HG02759 (cell line): ENCODE measurements at regions not wholly inside any gene's neighbourhood (a gene's known extent, or its start where the extent isn't known, plus 50 kb on each side); places are given as distances from the start of the nearest gene placed in this dataset.
A peak's percentile ranks its signal among the peaks of the same experiment; 100 is the strongest.
"Not testable (repeated sequence)": the region's sequence is repeated elsewhere in the genome, so short reads cannot be mapped to it uniquely, and the experiment has no call there.

Experiments used
- ATAC-seq: cut with Tn5 transposase; IDR thresholded peaks from one replicate; pipeline ENCODE4 v1.9.1; 2021; ENCODE audit warnings: mild to moderate bottlenecking, moderate library complexity; ENCODE audit not compliant: unreplicated experiment

DNA sequence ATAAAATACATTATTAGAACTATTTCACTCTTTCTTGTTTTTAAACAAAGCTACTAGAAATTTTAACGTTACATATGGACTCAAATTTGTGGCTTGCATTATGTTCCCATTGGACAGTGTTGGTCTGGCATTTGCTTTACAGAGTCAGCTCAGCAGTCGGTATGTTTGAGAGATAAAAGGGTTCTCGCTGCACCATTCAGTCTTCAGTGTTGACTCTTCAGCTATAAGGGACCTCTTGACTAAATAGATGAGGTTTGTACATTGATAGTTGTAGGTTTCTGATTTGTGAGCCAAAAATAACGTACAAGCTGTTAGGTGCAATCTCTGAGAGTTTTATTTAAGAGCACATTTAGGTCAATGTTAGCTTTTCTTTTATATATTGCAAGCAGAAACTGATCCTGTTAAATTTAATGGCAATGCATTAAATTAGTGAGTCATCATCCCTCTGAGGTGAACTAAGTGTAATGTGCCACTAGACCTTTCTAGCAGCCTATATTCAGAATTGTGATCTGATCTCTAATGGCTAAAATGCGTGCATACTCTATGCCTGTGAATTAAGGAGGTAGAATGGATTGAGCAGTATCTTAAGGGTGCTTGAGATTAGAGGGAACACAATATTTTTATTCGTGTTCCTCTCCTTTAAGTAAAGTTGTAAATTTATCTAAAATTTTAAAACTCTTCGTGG is 485.6 kb upstream of the SYNCRIP start:
- no peak for ATAC-seq

DNA sequence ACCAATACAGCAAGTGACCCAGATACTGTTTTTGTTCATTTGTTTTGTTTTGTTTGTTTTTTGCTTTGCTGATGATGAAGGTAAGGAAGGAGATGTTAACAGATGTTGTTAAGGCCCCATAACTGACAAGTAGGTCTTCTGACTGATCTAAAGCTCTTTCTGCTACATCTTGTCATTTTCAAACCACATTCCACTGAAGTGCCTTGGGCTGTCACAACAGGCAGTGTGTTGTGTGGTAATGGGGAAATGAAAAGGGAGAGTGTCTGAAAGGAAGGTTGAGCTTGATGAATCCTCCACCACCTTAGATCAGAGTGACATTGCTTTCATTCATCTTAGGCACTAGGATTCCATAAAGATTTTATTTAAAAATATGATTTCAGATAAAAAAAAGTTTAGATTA is 479.4 kb upstream of the SYNCRIP start:
- ATAC-seq = no peak

DNA sequence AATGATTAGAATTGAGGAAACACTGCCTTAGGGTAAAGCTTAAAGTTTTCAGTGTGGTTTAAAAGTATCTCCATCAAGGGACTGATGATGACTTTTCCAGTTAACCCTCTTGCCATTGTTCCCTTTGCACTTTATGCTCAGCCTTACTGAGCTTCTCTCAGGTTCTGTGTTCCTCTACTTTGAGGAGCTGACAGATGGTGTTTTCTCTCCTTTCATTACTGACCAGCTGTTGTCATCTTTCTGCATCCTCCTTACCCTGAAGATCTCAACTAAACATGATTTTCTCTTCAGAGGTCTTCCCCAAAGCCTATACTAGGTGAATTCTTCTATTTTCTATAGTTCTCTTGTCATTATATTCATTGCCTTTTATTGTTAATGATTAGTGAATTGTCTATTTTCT is 475.6 kb upstream of the SYNCRIP start:
- ATAC-seq = no peak

- ATAC-seq = no peak
These were observed 465.3 kb upstream of the SYNCRIP start for GRCh38 chr6:86107985-86108384.

- no peak for ATAC-seq
These were observed 445.3 kb upstream of the SYNCRIP start for GRCh38 chr6:86087954-86088353.

- no peak for ATAC-seq
These were observed 437.3 kb upstream of the SYNCRIP start for GRCh38 chr6:86079938-86080337.

DNA sequence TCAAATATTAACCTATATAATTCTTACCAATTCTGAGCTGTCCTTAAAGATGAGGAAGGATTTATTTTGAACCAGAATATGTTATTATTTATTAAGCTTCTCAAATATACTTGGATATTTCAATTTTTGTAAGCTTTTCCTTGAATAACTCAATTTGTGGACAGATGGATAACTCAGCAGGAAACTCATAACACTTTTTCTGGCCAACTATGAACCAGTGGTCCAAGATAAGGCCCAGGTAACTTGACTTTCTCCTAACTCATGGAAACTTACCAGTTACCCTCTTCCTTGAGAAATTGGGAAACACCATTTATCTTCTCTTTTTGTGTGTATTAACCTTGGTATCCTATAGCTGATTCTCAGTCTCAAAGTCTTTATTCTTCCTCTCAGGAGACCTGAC is 427.5 kb upstream of the SYNCRIP start:
- no peak for ATAC-seq

GRCh38 chr6:86065002-86065401 is 422.3 kb upstream of the SYNCRIP start:
- not testable (repeated sequence) for ATAC-seq

DNA sequence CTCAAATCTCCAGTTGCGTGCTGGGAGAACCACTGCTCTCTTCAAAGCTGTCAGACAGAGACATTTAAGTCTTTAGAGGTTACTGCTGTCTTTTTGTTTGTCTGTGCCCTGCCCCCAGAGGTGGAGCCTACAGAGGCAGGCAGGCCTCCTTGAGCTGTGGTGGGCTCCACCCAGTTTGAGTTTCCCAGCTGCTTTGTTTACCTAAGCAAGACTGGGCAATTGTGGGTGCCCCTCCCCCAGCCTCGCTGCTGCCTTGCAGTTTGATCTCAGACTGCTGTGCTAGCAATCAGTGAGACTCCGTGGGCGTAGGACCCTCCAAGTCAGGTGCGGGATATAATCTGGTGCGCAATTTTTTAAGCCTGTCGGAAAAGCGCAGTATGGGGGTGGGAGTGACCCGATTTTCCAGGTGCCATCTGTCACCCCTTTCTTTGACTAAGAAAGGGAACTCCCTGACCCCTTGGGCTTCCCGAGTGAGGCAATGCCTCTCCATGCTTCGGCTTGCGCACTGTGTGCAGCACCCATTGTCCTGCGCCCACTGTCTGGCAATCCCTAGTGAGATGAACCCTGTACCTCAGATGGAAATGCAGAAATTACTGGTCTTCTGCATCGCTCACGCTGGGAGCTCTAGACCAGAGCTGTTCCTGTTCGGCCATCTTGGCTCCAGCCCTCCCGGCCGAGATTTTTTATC is 414.8 kb upstream of the SYNCRIP start:
- not testable (repeated sequence) for ATAC-seq

GRCh38 chr6:86045038-86045437 is 402.4 kb upstream of the SYNCRIP start:
- ATAC-seq = no peak

DNA sequence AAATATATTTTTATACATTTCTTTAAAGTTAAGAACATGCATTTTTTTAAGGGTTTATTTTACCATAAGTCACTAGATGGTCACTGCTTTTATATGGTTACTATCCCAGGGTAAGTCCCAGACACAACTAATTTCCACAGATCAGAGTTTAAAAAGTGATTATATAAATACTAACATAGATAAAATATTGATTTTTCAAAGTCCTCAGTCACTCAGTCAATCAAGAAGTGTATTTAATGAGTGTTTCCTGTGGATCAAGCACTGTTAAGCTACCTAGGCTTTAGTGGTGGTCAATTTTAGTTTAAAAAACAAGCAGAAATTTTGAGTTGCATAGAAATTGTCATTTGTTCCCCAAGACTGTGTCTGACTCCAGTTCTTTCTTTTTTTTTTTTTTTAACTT is 399.5 kb upstream of the SYNCRIP start:
- no peak for ATAC-seq

DNA sequence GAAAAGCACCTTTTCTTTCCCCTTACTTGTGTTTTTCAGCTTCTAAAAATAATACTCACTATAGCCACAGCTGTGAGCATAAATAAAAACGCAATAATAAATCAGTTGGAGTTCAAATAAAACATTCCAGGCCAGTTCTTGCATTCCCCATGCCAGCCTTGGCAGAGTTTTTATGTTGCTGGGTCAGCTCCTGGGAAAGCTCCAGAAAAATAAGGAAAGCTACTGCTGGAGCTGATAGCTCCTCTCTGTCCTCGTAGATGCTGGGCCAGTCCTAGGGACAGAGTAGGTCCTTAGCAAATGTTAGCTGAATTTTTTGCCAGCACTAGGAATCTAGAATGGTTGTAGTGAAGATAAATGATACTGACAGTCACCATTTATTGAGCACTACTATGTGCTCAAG is 389.0 kb upstream of the SYNCRIP start:
- no peak for ATAC-seq

GRCh38 chr6:86030875-86031274 is 388.2 kb upstream of the SYNCRIP start:
- peak; percentile 62 for ATAC-seq

DNA sequence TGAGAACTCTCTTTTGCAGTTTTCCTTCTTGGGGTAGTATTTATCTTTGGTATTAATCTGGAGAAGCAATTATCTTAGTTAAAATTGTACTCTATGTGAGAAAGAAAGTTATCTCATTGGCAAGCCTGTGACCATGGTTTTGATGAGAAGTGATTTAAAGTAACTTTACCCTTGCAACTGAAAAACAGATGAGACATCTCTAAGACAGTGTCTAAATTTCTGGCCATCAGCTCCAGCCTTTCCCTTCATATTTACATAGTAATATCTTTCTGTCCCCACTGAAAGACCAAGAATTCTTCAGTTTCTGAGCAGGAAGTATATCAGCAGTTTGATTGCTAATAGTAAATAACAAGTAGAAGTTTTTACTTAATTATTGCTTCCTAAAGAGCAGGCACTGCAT is 386.1 kb upstream of the SYNCRIP start:
- ATAC-seq = no peak

GRCh38 chr6:86026890-86027289 is 384.2 kb upstream of the SYNCRIP start:
- ATAC-seq = not testable (repeated sequence)

- ATAC-seq = peak; percentile 81
These were observed 374.6 kb upstream of the SYNCRIP start for GRCh38 chr6:86017236-86017635.

GRCh38 chr6:86016567-86016966 is 373.9 kb upstream of the SYNCRIP start:
- ATAC-seq = no peak

DNA sequence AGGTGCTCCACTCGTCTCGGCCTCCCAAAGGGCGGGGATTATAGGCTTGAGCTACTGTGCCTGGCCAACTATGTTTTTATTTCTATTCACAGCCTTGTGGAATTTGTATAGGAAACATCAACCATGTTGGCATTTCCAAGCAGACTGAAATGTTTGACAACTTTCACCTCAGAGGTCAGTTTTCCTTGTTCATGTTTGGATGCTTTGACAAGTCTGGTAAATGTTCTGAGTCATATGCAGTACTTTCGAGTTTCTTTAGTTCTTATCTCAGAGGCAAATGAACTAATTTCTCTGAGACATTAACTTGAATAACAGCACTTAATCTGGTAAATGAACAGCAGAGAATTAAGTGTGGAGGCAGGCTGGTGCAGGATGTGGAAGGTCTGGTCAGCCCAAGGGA is 373.4 kb upstream of the SYNCRIP start:
- ATAC-seq = no peak

- peak; percentile 47 for ATAC-seq
These were observed 370.3 kb upstream of the SYNCRIP start for GRCh38 chr6:86012991-86013390.

GRCh38 chr6:86010915-86011786 is 368.5 kb upstream of the SYNCRIP start:
- no peak for ATAC-seq

DNA sequence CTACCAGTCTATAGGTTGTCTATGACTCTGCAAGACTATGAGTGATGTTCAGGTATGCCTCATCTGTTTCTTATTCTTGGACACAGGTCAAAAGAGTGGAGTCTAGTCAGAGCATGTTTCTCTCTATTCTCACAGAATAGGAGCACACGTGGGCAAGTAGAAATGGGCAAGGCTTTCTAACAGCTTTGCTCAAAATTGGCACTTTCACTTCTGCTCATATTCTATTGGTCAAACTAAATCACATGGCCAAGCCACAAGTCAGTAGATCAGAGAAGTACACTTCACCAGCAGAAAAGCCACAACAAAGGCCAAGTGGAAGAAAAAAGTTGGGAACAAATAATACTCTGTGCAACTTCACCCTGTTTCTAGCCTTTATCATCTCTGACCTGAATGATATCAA is 354.5 kb upstream of the SYNCRIP start:
- ATAC-seq = peak; percentile 67

DNA sequence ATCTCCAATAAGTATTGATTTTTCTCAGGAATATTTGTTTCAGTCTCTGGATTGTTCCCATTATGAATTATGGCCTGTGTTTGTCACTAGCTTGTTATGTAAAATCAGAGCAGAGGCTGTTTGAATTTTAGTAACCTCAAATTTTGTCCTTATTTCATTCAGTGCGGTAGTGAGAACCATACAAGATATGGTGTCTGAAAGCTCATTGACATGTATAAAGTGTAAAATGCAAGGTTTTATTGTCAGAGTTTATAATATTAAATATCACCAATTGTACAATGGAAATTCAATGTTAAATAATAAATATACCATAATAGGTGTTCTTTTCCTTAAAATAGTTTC is 353.3 kb upstream of the SYNCRIP start:
- ATAC-seq = no peak
